ENCODE measurements at regions not wholly inside any gene's neighbourhood (a gene's known extent, or its start where the extent isn't known, plus 50 kb on each side); places are given as distances from the start of the nearest gene placed in this dataset.

DNA sequence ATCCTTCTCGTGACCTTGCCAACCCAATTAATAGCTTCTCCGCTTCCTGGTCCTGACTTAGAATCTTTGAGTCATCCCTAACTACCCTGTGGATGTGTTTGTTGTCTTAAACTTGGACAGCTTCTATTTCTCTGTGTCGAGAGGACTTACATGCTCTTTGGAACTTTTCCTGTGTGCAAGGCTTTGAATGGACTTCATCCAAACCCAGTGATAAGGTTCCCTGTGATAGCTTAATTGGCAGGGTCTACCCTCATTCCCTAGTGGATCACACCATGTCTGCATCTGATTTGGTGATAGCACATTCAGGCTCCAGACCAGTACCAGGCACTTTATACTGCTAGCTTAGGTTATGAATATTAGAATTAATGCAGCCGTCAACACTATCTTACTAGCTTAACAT is 378.2 kb upstream of the KAZN start:
- Mint-ChIP-seq H3K36me3 (no peaks in the 10 kb centered on the region), H3K4me3 (no peak overlapping the region), H3K27me3 (peaks cover 2% of the 10 kb centered on the region), H3K4me1 (no peaks in the 10 kb centered on the region), H3K27ac (no peak overlapping the region), H3K9me3 (ENCODE audit: low read depth) (no peaks in the 10 kb centered on the region)
- DNase-seq (no peak), ATAC-seq (no peak)
- CTCF ChIA-PET = interaction anchor here (0.7 kb wide), 1 partner anchor 9 kb away, joined by 3 read pairs; no protein-coding TSS in a partner anchor

GRCh38 chr1:14220811-14221210 is 377.7 kb upstream of the KAZN start:
- Mint-ChIP-seq H3K9me3 (ENCODE audit: low read depth) (no peaks in the 10 kb centered on the region), H3K4me1 (no peaks in the 10 kb centered on the region), H3K27ac (no peak overlapping the region), H3K4me3 (no peak overlapping the region), H3K27me3 (peaks cover 2% of the 10 kb centered on the region), H3K36me3 (no peaks in the 10 kb centered on the region)
- ATAC-seq (no peak), DNase-seq (no peak)
- CTCF ChIA-PET = interaction anchor here (0.7 kb wide), 1 partner anchor 9 kb away, joined by 3 read pairs; no protein-coding TSS in a partner anchor

GRCh38 chr1:14222086-14222485 is 376.4 kb upstream of the KAZN start:
- H3K36me3 Mint-ChIP-seq = no peaks in the 10 kb centered on the region
- no peak for ATAC-seq
- no peaks in the 10 kb centered on the region for H3K4me1 Mint-ChIP-seq
- no peaks in the 10 kb centered on the region for H3K9me3 Mint-ChIP-seq (ENCODE audit: low read depth)
- H3K4me3 Mint-ChIP-seq = no peak overlapping the region
- CTCF ChIA-PET = no interaction called here
- no peak for DNase-seq
- H3K27ac Mint-ChIP-seq = no peak overlapping the region
- no peaks in the 10 kb centered on the region for H3K27me3 Mint-ChIP-seq

- Mint-ChIP-seq H3K4me3 (no peak overlapping the region), H3K27me3 (no peaks in the 10 kb centered on the region), H3K27ac (no peak overlapping the region), H3K9me3 (ENCODE audit: low read depth) (no peaks in the 10 kb centered on the region), H3K4me1 (no peaks in the 10 kb centered on the region), H3K36me3 (no peaks in the 10 kb centered on the region)
- CTCF ChIA-PET = no interaction called here
- ATAC-seq = no peak
- DNase-seq = no peak
Measured at GRCh38 chr1:14228677-14229076, 369.8 kb upstream of the KAZN start.

DNA sequence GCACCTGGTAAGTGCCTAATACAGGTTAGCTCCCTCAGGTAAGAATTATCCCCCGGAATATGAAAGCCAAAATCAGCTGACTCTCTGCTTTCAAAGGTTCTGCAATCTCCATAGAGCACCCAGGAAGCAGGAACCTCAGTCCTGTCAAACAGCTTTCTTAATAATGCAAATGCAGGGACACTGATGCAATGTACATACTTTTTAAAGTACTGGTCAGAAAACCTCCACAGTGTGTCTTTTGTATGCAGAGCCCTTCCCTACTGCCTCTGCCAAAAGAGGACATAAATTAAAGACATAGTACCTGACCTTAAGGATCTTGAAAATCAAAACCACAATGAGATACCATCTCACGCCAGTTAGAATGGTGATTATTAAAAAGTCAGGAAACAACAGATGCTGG is 365.0 kb upstream of the KAZN start:
- CTCF ChIA-PET = no interaction called here
- no peaks in the 10 kb centered on the region for H3K36me3 Mint-ChIP-seq
- H3K27me3 Mint-ChIP-seq = no peaks in the 10 kb centered on the region
- H3K27ac Mint-ChIP-seq = no peak overlapping the region
- H3K4me1 Mint-ChIP-seq = no peaks in the 10 kb centered on the region
- ATAC-seq (no peak), DNase-seq (no peak)
- H3K9me3 Mint-ChIP-seq (ENCODE audit: low read depth) = no peaks in the 10 kb centered on the region
- no peak overlapping the region for H3K4me3 Mint-ChIP-seq

DNA sequence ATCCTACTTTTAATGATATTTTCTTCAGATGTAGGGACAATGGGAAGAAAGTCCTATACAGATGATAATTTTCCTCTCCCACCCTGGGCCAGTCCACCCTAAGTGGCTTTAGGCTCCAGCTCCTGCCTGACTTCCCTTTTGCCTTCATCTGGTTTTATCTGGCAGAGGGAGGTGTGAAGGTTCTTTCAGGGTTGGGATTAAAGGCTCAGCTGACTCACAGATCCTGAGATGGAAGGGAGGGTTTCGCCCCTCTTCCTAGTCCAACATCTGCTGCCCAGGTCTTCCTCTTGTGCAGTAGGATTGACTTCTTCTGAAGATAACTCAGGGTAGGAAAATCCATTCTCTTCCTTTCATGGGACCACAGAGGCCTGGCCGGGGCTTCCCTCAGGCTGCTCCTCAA is 362.4 kb upstream of the KAZN start:
- DNase-seq = no peak
- CTCF ChIA-PET = no interaction called here

DNA sequence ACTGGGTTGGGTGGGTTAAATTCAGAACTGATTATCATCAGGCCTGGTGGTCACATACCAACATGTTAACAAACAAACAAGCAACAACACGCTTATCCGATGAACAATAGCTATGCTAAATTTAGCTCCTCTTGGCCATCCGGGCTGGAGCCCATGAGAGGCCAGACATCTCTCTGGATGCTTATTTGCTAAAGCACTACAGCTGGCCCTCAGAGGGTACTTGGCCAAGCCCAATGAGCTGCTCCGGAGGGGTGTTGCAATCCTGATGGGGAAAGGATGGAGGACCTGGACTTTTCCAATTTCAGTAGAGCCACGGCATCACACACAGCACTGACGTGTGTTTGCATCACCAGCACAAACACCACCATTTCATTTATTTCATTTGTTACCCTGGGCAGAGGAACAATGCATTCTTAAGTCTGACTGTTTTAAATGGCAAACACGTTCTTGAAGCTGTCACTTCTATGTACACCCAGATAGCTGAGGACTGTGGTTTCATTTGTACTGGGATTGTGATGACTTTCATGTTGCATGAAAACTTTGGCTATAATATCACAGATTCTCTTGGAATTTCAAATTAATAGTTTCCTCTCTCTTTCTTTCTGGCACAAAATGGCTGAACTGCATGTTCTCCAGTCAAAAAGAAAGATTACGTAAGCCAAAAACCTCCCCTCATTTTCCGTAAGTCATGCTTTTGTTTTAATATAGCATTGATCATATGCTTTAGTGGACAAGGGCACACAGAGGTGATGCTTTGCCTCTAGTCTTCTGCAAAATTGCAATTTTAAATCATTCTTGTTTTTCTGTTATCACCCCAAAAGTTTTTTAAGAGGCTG is 359.8 kb upstream of the KAZN start:
- Mint-ChIP-seq H3K9me3 (ENCODE audit: low read depth) (no peaks in the 10 kb centered on the region), H3K36me3 (no peaks in the 10 kb centered on the region), H3K4me3 (no peak overlapping the region), H3K4me1 (no peaks in the 10 kb centered on the region), H3K27ac (no peak overlapping the region), H3K27me3 (no peaks in the 10 kb centered on the region)
- DNase-seq (no peak), ATAC-seq (no peak)
- CTCF ChIA-PET = no interaction called here

More for the DNA sequence above, 362.4 kb upstream of the KAZN start:
- Mint-ChIP-seq H3K4me1 (no peaks in the 10 kb centered on the region), H3K36me3 (no peaks in the 10 kb centered on the region), H3K4me3 (no peak overlapping the region), H3K27ac (no peak overlapping the region), H3K27me3 (no peaks in the 10 kb centered on the region), H3K9me3 (ENCODE audit: low read depth) (no peaks in the 10 kb centered on the region)
- ATAC-seq = no peak

GRCh38 chr1:14240265-14240664 is 358.2 kb upstream of the KAZN start:
- H3K27me3 Mint-ChIP-seq = no peaks in the 10 kb centered on the region
- no peaks in the 10 kb centered on the region for H3K36me3 Mint-ChIP-seq
- no peaks in the 10 kb centered on the region for H3K4me1 Mint-ChIP-seq
- no peaks in the 10 kb centered on the region for H3K9me3 Mint-ChIP-seq (ENCODE audit: low read depth)
- ATAC-seq = no peak
- no peak overlapping the region for H3K4me3 Mint-ChIP-seq
- CTCF ChIA-PET = no interaction called here
- no peak for DNase-seq
- H3K27ac Mint-ChIP-seq = no peak overlapping the region

GRCh38 chr1:14242123-14242522 is 356.4 kb upstream of the KAZN start:
- H3K4me1 Mint-ChIP-seq = no peaks in the 10 kb centered on the region
- ATAC-seq = no peak
- H3K4me3 Mint-ChIP-seq = no peak overlapping the region
- H3K36me3 Mint-ChIP-seq = no peaks in the 10 kb centered on the region
- no peak overlapping the region for H3K27ac Mint-ChIP-seq
- DNase-seq = no peak
- no peaks in the 10 kb centered on the region for H3K27me3 Mint-ChIP-seq
- CTCF ChIA-PET = no interaction called here
- no peaks in the 10 kb centered on the region for H3K9me3 Mint-ChIP-seq (ENCODE audit: low read depth)

DNA sequence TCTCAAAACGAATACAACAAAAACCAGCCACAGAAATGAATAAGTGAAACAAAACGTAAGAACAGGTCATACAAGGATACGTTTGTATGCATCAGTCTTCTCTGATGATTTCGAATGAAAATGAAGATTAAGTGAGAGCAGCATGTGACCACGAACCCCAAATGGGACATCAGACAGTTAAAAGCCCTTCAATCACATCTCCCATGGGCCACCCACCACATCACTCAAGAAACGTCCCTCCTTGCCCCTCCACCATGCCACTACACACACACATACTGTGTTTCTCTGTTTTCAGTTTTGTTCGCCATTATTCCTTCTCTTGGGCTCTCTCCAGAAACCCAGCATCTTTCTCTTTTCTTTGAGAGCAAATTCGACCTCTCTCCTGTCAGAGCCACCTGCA is 355.6 kb upstream of the KAZN start:
- CTCF ChIA-PET = no interaction called here
- DNase-seq (no peak), ATAC-seq (no peak)
- Mint-ChIP-seq H3K27me3 (no peaks in the 10 kb centered on the region), H3K4me3 (no peak overlapping the region), H3K4me1 (no peaks in the 10 kb centered on the region), H3K36me3 (no peaks in the 10 kb centered on the region), H3K27ac (no peak overlapping the region), H3K9me3 (ENCODE audit: low read depth) (no peaks in the 10 kb centered on the region)

- H3K4me3 Mint-ChIP-seq = no peak overlapping the region
- CTCF ChIA-PET = no interaction called here
Measured at GRCh38 chr1:14245954-14246353, 352.5 kb upstream of the KAZN start.

GRCh38 chr1:14246471-14246870 is 352.0 kb upstream of the KAZN start:
- Mint-ChIP-seq H3K27me3 (peaks cover 2% of the 10 kb centered on the region), H3K9me3 (ENCODE audit: low read depth) (no peaks in the 10 kb centered on the region), H3K27ac (no peak overlapping the region), H3K4me1 (no peaks in the 10 kb centered on the region), H3K4me3 (no peak overlapping the region), H3K36me3 (no peaks in the 10 kb centered on the region)
- ATAC-seq (no peak), DNase-seq (no peak)
- CTCF ChIA-PET = no interaction called here

More at GRCh38 chr1:14245954-14246353, 352.5 kb upstream of the KAZN start:
- Mint-ChIP-seq H3K27me3 (peaks cover 2% of the 10 kb centered on the region), H3K27ac (no peak overlapping the region), H3K4me1 (no peaks in the 10 kb centered on the region), H3K9me3 (ENCODE audit: low read depth) (no peaks in the 10 kb centered on the region), H3K36me3 (no peaks in the 10 kb centered on the region)
- DNase-seq = no peak
- no peak for ATAC-seq

- no peaks in the 10 kb centered on the region for H3K36me3 Mint-ChIP-seq
- CTCF ChIA-PET = no interaction called here
- H3K4me3 Mint-ChIP-seq = no peak overlapping the region
- peaks cover 2% of the 10 kb centered on the region for H3K27me3 Mint-ChIP-seq
- no peaks in the 10 kb centered on the region for H3K4me1 Mint-ChIP-seq
- H3K27ac Mint-ChIP-seq = no peak overlapping the region
- H3K9me3 Mint-ChIP-seq (ENCODE audit: low read depth) = no peaks in the 10 kb centered on the region
- DNase-seq (no peak), ATAC-seq (no peak)
Measured at GRCh38 chr1:14247666-14248065, 350.8 kb upstream of the KAZN start.

GRCh38 chr1:14251871-14252270 is 346.6 kb upstream of the KAZN start:
- no peaks in the 10 kb centered on the region for H3K4me1 Mint-ChIP-seq

More at GRCh38 chr1:14251871-14252270, 346.6 kb upstream of the KAZN start:
- Mint-ChIP-seq H3K27ac (no peak overlapping the region), H3K27me3 (peaks cover 2% of the 10 kb centered on the region), H3K36me3 (no peaks in the 10 kb centered on the region), H3K9me3 (ENCODE audit: low read depth) (no peaks in the 10 kb centered on the region), H3K4me3 (no peak overlapping the region)
- no peak for DNase-seq
- ATAC-seq = no peak
- CTCF ChIA-PET = no interaction called here

Measured in activated CD8-positive, alpha-beta memory T cell treated with anti-CD3 and anti-CD28 coated beads, Interleukin-2, amount 10 ng/mL, durations not matched to agents 7 days and 5 days (primary cell).